ENCODE measurements at regions not wholly inside any gene's neighbourhood (a gene's known extent, or its start where the extent isn't known, plus 50 kb on each side); places are given as distances from the start of the nearest gene placed in this dataset.

DNA sequence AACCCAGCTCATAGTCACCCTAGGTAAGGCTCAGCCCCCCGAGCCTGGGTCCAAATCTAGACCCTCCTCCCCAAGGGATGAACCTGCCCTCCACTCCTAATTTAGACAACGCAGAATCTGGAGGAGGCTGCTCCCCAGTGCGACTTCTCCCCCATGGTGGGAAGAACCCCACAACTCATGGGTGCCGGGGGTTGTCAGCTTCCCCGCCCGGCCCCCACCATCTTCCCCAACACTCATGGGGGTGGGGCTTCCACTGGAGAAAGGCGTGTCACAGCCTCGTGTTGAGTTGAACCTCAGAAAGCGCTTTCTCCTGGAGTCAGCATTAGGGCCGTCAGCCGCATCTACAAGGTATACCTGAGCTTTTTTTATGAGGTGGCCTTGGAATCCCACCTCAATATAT is 66.9 kb downstream of the IRX2 start:
- Histone ChIP-seq H3K79me1 (ENCODE audit: low read depth, low read length) (no peaks in the 10 kb centered on the region), H3K36me3 (ENCODE audit: control insufficient read depth in 2 of 4, insufficient read depth in 4 of 4, low read length in 3 of 4) (no peaks in the 10 kb centered on the region), H2AK5ac (ENCODE audit: low read depth, low read length) (no peak overlapping the region), H3K27ac (ENCODE audit: low read depth, low read length) (no peak overlapping the region), H3K9ac (replicated peaks in 1 of 4; ENCODE audit: extremely low read depth in 1 of 4, low read depth in 3 of 4, low read length in 3 of 4) (no peak overlapping the region), H3K79me2 (ENCODE audit: control insufficient read depth in 1 of 2, insufficient read depth in 2 of 2, low read length in 2 of 2) (no peaks in the 10 kb centered on the region), H2BK15ac (ENCODE audit: low read length) (no peak overlapping the region), H2AFZ (ENCODE audit: low read length) (no peak overlapping the region), H3K14ac (ENCODE audit: insufficient read length) (no peak overlapping the region), H4K20me1 (replicated peaks in 1 of 2; ENCODE audit: control insufficient read depth in 1 of 2, insufficient read depth in 2 of 2, low read length in 2 of 2) (no peaks in the 10 kb centered on the region), H3K23ac (ENCODE audit: insufficient read length) (no peak overlapping the region), H3K4ac (replicated peaks; ENCODE audit: insufficient read length, low read depth, low read length) (no peak overlapping the region), H3K23me2 (ENCODE audit: low read depth, low read length) (no peaks in the 10 kb centered on the region), H4K8ac (ENCODE audit: extremely low read depth, insufficient read depth, low read length) (no peak overlapping the region), H2BK5ac (ENCODE audit: low read depth, low read length) (no peak overlapping the region), H2BK120ac (replicated peaks; ENCODE audit: low read depth, low read length) (no peak overlapping the region), H2BK12ac (ENCODE audit: low read depth, low read length) (no peak overlapping the region), H4K91ac (replicated peaks; ENCODE audit: insufficient read length, low read length) (no peak overlapping the region), H3K9me3 (ENCODE audit: insufficient read depth in 2 of 2, low read depth in 1 of 2, low read length in 1 of 2) (no peaks in the 10 kb centered on the region), H2BK20ac (ENCODE audit: low read length) (no peak overlapping the region), H4K5ac (ENCODE audit: insufficient read length, low read depth, low read length) (no peak overlapping the region), H3K18ac (ENCODE audit: extremely low read depth, low read length) (no peak overlapping the region), H3K56ac (replicated peaks; ENCODE audit: insufficient read length, low read depth, low read length) (no peak overlapping the region), H3K4me1 (replicated peaks in 1 of 4; ENCODE audit: control insufficient read depth in 3 of 4, insufficient read depth in 4 of 4, low read length in 3 of 4) (peaks cover 0 to 4% (median 0%) of the 10 kb centered on the region in 4 experiments; a peak in 3 of 7 replicates), H3K27me3 (replicated peaks in 1 of 4; ENCODE audit: control insufficient read depth in 3 of 4, extremely low read depth in 1 of 4, insufficient read depth in 3 of 4, low read length in 3 of 4) (no peaks in the 10 kb centered on the region; a peak in 1 of 7 replicates), H3K4me2 (ENCODE audit: insufficient read depth in 1 of 2, low read depth in 2 of 2, low read length in 2 of 2) (no peak overlapping the region), H3K4me3 (ENCODE audit: extremely low read depth in 1 of 4, insufficient read depth in 2 of 4, low read depth in 3 of 4, low read length in 4 of 4) (no peak overlapping the region)
- WGBS, 2 experiments (ENCODE audit: extremely low coverage in 1 of 2, insufficient coverage in 1 of 2, insufficient read length in 1 of 2, insufficient replicate concordance in 2 of 2, low coverage in 1 of 2, low lambda C conversion rate in 2 of 2, missing lambda C conversion rate in 1 of 2): 89% methylated on average over 11 of the region's 11 CpGs; no CpG with 5 or more reads in 1 of the 2 experiments
- ChIA-PET POLR2A (ENCODE audit: partially characterized antibody) (no interaction called here), CTCF (ENCODE audit: partially characterized antibody) (interaction anchor here (0.6 kb wide), 1 partner anchor 333 kb away, joined by 3 read pairs; no protein-coding TSS in a partner anchor)
- no peak for DNase-seq (ENCODE audit: low read depth in 1 of 2, low spot score in 2 of 2)
- FAIRE-seq: no peak
- TF ChIP-seq ASH2L (IDR thresholded peaks at IDR 0.05; ENCODE audit: low read length) (no peak), CBX8 (IDR thresholded peaks at IDR 0.05; ENCODE audit: borderline replicate concordance, low read depth, low read length) (no peak), SP1 (IDR thresholded peaks at IDR 0.05; ENCODE audit: low read depth, low read length) (no peak), EZH2 (IDR thresholded peaks at IDR 0.05; ENCODE audit: low read depth, low read length, severe bottlenecking) (no peak), TAF7 (optimal IDR thresholded peaks at IDR 0.05; ENCODE audit: borderline replicate concordance, low read depth, low read length) (no peak), CHD2 (IDR thresholded peaks at IDR 0.05; ENCODE audit: low read length) (no peak), FOSL1 (IDR thresholded peaks at IDR 0.05; ENCODE audit: insufficient read depth, low read depth, low read length) (no peak), CTCF (IDR thresholded peaks at IDR 0.05; ENCODE audit: control extremely low read depth in 1 of 3, insufficient read depth in 1 of 3, low read depth in 1 of 3, low read length in 3 of 3) (no peak), RFX5 (IDR thresholded peaks at IDR 0.05; ENCODE audit: borderline replicate concordance, low read depth, low read length) (no peak), SRF (IDR thresholded peaks at IDR 0.05; ENCODE audit: low read depth, low read length) (no peak), HDAC6 (IDR thresholded peaks at IDR 0.05; ENCODE audit: low read depth, low read length) (no peak)
- TF ChIP-seq, protein P1, sequence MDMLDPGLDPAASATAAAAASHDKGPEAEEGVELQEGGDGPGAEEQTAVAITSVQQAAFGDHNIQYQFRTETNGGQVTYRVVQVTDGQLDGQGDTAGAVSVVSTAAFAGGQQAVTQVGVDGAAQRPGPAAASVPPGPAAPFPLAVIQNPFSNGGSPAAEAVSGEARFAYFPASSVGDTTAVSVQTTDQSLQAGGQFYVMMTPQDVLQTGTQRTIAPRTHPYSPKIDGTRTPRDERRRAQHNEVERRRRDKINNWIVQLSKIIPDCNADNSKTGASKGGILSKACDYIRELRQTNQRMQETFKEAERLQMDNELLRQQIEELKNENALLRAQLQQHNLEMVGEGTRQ (IDR thresholded peaks at IDR 0.05; ENCODE audit: low read length): no peak

Data from H1 (cell line).